COLO668 (cell line): ENCODE measurements at regions not wholly inside any gene's neighbourhood (a gene's known extent, or its start where the extent isn't known, plus 50 kb on each side); places are given as distances from the start of the nearest gene placed in this dataset.

Source experiments
- DNase-seq: peaks from one replicate; lab custom pipeline; 2025; ENCODE audit not compliant: unreplicated experiment; lab: John Stamatoyannopoulos, UW

DNA sequence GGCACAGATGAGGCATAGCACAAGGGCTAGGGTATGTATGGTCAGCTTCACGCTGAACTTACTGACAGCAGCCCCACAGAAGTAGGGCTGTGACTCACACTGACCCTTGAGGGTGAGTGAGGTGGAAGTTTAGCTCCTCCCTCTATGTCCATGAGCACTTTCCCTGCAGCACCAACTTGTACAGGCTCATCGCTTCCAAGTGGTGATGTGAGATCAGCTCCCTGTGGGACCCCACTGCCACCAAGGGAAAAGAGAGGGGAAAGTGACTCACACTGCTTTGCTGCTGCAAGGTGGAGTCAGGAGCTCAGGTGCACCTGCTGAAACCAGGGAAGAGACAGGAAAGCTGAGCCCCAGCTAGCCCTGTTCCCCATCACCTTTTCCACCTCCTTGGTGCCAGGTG is 91.5 kb downstream of the TEX51 start:
- DNase-seq, result no peak

DNA sequence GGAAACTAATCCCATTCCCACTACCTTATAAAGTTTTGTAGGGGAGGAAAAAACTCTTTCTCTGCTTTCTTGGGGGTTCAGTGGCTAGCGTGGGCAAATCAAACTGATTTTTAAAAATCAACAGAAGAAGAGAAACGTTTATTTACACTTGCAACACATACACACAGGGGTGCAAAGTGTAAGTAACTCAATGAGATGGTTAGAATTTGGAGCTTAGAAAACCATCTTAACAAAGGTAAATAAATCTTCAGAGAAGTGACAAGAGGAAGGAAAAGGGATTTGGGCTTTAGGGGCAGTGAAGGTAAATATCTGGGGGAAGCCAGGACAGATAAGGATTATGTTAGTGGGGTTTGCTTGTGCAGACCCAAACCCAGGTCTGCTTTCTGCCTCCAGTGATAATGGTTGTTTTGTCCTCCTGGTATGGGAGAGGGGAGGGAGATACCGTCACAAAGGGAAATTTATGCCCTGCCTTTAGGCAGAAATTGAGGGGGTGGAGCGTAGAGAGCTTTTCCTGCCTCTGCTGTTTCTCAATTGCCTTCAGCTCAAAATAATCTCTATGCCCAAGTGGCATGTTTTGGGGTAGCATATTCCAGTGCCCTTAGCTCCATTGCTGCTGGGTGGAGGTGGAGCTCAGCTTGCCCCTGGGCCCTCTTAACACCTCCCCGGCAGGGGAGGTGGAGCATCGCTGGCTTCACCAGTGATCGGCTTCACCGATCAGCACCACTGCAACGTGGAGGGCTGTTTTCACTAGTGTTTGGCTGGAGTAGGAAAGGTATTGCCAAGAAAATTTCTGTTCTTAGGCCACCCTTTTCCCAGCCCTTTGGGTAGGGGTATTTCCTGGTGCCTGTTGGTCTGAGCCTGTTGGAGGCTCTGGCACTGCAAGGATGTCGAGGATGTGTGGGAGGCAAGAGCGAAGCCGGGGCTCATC is 92.2 kb downstream of the TEX51 start:
- DNase-seq, result no peak

DNA sequence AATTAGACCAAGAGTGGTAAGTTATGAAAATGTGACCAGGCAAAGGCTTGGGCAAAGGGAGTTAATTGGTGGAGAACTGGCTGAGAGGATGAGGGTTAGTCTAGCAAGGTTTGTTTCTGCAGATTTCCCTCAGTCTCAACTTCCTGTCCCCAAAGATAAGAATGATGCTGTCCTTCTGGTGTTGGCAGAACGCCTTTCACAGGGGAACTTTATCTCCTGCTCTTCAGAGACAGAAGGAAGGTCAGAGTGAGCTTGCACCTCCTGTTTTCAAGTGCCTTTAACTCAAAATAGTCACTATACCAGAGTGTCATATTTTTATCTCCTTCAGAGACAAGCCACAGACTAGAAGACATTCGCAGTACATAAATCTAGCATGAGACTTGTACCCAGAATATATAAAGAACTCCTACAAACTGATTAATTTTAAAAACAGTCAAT is 95.7 kb downstream of the TEX51 start:
- DNase-seq, result no peak

DNA sequence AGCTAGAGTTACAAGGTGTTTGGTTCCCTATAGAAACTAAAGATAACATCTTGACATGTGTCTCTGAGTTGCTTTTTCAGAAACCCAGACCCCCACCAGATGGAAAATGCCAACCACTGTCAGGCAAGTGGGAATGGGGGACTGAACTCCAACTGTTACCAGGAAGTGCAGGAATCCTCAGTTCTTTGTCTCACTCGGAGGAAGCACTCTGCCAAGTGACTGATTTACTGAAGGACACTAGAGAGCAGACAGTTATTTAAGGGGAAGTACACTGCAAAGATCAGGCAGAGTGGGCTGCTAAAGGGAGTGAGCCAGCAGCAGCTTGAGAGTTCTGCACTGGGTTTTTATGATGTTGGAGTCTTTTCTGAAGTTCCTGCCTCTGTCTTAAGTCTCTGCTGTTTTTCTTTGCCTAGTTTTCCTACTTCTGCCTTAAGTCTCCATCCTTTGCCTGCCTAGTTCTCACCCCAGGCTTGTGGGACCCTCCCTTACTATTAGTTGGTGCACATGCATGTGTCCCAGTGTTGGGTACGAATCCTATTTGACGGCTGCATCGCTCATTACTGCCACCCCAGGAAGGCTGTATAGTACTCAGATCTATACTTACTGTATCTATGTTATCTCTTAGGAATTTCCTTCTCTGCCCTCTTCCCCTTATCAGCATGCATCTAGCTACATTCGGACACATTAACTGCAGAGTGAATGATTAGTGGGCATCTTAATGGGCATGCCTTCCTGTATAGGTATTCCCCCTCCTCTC is 97.1 kb downstream of the TEX51 start:
- no peak for DNase-seq

- no peak for DNase-seq
Observed at GRCh38 chr2:126996378-126996699, 97.6 kb downstream of the TEX51 start.
